Epithelial cell of esophagus (primary cell): ENCODE measurements at regions not wholly inside any gene's neighbourhood (a gene's known extent, or its start where the extent isn't known, plus 50 kb on each side); places are given as distances from the start of the nearest gene placed in this dataset.

Experiments
- DNase-seq: peaks from one replicate; pipeline ENCODE4 v3.0.0; 2010; ENCODE audit warnings: low read depth
- H3K4me3 ChIP-seq: 2 replicates; pipeline ENCODE4 v1.5.1; 2011; ENCODE audit warnings: mild to moderate bottlenecking, low read length, control low read depth
- TF ChIP-seq, protein P1 (sequence below): IDR thresholded peaks from 2 replicates; pipeline ENCODE4 v1.5.1; 2011; ENCODE audit warnings: low read depth, mild to moderate bottlenecking, low read length, control low read depth, inconsistent platforms; ENCODE audit not compliant: insufficient read depth; ENCODE audit errors: missing control alignments

GRCh38 chr16:64544859-64545258 lies 577.0 kb downstream of the CDH11 start:
- no peak overlapping the region for H3K4me3 ChIP-seq
- no peak for DNase-seq
- TF ChIP-seq, protein P1, sequence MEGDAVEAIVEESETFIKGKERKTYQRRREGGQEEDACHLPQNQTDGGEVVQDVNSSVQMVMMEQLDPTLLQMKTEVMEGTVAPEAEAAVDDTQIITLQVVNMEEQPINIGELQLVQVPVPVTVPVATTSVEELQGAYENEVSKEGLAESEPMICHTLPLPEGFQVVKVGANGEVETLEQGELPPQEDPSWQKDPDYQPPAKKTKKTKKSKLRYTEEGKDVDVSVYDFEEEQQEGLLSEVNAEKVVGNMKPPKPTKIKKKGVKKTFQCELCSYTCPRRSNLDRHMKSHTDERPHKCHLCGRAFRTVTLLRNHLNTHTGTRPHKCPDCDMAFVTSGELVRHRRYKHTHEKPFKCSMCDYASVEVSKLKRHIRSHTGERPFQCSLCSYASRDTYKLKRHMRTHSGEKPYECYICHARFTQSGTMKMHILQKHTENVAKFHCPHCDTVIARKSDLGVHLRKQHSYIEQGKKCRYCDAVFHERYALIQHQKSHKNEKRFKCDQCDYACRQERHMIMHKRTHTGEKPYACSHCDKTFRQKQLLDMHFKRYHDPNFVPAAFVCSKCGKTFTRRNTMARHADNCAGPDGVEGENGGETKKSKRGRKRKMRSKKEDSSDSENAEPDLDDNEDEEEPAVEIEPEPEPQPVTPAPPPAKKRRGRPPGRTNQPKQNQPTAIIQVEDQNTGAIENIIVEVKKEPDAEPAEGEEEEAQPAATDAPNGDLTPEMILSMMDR: no peak

DNA sequence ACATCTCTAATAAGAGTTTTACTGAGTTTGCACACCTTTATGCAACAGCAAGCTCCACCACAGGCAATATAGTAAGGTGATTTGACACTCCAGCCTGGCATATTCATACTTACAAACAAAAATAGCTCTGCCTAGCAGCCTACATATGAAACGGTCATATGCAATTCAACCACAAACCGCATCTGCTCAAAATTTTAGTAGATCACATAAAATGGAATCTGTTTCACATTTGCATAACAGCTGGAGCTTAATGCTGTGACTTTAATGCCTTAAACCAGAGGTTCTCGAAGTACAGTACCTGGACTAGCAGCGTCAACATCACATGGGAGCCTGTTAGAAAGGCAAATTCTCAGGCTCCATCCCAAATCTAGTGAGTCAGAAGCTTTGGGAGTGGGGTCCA lies 578.4 kb downstream of the CDH11 start:
- no peak for DNase-seq
- H3K4me3 ChIP-seq: no peak overlapping the region
- TF ChIP-seq, protein P1: no peak

DNA sequence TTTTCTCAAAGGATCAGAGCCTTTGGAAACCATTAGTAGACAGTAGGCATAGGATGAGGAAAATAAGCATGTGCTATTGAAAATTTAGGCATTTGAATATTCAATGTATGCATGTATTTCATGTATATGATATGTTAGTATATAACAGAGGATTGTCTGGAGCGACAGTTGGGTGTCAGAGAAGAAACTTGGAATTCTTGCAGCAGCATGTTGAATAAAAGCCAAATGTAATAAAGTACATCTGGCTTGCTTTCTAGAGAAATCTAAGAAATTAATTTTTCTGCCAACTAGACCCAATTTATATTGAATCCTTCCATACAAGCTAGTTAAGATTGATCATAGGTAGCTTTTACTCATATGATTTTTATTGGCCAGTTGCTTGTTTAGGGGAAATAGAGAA lies 578.8 kb downstream of the CDH11 start:
- DNase-seq: no peak
- TF ChIP-seq, protein P1: no peak
- no peak overlapping the region for H3K4me3 ChIP-seq

- no peak for DNase-seq
- H3K4me3 ChIP-seq: no peak overlapping the region
- TF ChIP-seq, protein P1: no peak
Measured at GRCh38 chr16:64542152-64542551, 579.7 kb downstream of the CDH11 start.

- DNase-seq: no peak
- TF ChIP-seq, protein P1: no peak
- no peak overlapping the region for H3K4me3 ChIP-seq
Measured at GRCh38 chr16:64541621-64542020, 580.2 kb downstream of the CDH11 start.

- H3K4me3 ChIP-seq: no peak overlapping the region
- DNase-seq: peak; percentile 44
- TF ChIP-seq, protein P1: no peak
Measured at GRCh38 chr16:64540434-64540833, 581.4 kb downstream of the CDH11 start.

DNA sequence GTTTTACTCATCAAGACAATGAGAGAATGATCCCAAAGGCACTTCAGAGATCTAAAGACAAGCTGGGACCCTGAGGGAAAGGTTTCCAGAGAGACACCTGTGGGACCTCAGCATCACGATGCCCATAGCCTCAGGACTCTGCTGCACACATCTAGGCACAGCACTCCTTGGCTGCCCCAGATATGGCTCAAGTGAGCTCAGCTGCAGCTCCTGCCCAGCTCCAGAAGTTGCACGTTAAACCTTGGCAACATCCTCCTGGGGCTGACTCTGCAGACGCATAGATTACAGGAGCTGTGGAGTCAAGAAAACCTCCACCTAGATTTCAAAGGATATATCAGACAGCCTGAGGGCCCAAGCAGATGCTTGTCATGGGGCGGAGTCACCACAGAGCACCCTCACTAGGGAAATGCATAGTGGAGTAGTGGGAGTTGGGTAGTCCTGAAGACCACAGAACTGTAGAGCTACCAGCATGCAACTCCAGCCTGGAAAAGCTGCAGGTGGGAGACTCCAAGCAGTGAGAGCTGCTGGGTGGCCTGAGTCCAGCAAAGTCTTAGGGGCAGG lies 582.0 kb downstream of the CDH11 start:
- no peak for DNase-seq
- H3K4me3 ChIP-seq: no peak overlapping the region
- TF ChIP-seq, protein P1: no peak
